HG03139 (cell line): ENCODE measurements at regions not wholly inside any gene's neighbourhood (a gene's known extent, or its start where the extent isn't known, plus 50 kb on each side); places are given as distances from the start of the nearest gene placed in this dataset.

Source experiments
- ATAC-seq: cut with Tn5 transposase; IDR thresholded peaks from one replicate; pipeline ENCODE4 v1.9.1; 2021; ENCODE audit not compliant: unreplicated experiment

GRCh38 chr5:5014586-5015235, 125.4 kb upstream of the ADAMTS16 start:
- no peak for ATAC-seq

- no peak for ATAC-seq
Observed at GRCh38 chr5:5017827-5018577, 122.1 kb upstream of the ADAMTS16 start.

GRCh38 chr5:5018578-5018970, 121.6 kb upstream of the ADAMTS16 start:
- no peak for ATAC-seq

- no peak for ATAC-seq
Observed at GRCh38 chr5:5021436-5021835, 118.7 kb upstream of the ADAMTS16 start.

- ATAC-seq: no peak
Observed at GRCh38 chr5:5025098-5025773, 114.9 kb upstream of the ADAMTS16 start.

GRCh38 chr5:5025774-5026408, 114.2 kb upstream of the ADAMTS16 start:
- ATAC-seq: no peak

- ATAC-seq: no peak
Observed at GRCh38 chr5:5026409-5026785, 113.7 kb upstream of the ADAMTS16 start.

- ATAC-seq: no peak
Observed at GRCh38 chr5:5031665-5032064, 108.5 kb upstream of the ADAMTS16 start.

- ATAC-seq: no peak
Observed at GRCh38 chr5:5037674-5038073, 102.5 kb upstream of the ADAMTS16 start.

- ATAC-seq: no peak
Observed at GRCh38 chr5:5039918-5040317, 100.2 kb upstream of the ADAMTS16 start.

- ATAC-seq: no peak
Observed at GRCh38 chr5:5040712-5041111, 99.4 kb upstream of the ADAMTS16 start.

- ATAC-seq: no peak
Observed at GRCh38 chr5:5042806-5043205, 97.3 kb upstream of the ADAMTS16 start.

- ATAC-seq: no peak
Observed at GRCh38 chr5:5043346-5043745, 96.8 kb upstream of the ADAMTS16 start.

GRCh38 chr5:5044247-5044840, 95.8 kb upstream of the ADAMTS16 start:
- no peak for ATAC-seq

GRCh38 chr5:5046680-5047502, 93.2 kb upstream of the ADAMTS16 start:
- no peak for ATAC-seq

GRCh38 chr5:5050801-5051200, 89.3 kb upstream of the ADAMTS16 start:
- no peak for ATAC-seq

GRCh38 chr5:5055712-5056111, 84.4 kb upstream of the ADAMTS16 start:
- ATAC-seq: no peak

- no peak for ATAC-seq
Observed at GRCh38 chr5:5061836-5062235, 78.3 kb upstream of the ADAMTS16 start.

- ATAC-seq: no peak
Observed at GRCh38 chr5:5062525-5063302, 77.4 kb upstream of the ADAMTS16 start.

- no peak for ATAC-seq
Observed at GRCh38 chr5:5063533-5063953, 76.6 kb upstream of the ADAMTS16 start.
